GM12875 (cell line): ENCODE measurements at regions not wholly inside any gene's neighbourhood (a gene's known extent, or its start where the extent isn't known, plus 50 kb on each side); places are given as distances from the start of the nearest gene placed in this dataset.
"Not testable (repeated sequence)": the region's sequence is repeated elsewhere in the genome, so short reads cannot be mapped to it uniquely, and the experiment has no call there.

Experiments
- H3K4me3 ChIP-seq: one replicate; pipeline ENCODE4 v1.5.1; 2011; ENCODE audit warnings: low read depth, low read length, control low read depth
- TF ChIP-seq, protein P1 (sequence below): IDR thresholded peaks from 2 replicates; pipeline ENCODE4 v1.5.1; 2011; ENCODE audit warnings: low read depth, mild to moderate bottlenecking, control low read depth, inconsistent platforms, low read length, moderate library complexity, borderline replicate concordance; ENCODE audit not compliant: insufficient read depth

DNA sequence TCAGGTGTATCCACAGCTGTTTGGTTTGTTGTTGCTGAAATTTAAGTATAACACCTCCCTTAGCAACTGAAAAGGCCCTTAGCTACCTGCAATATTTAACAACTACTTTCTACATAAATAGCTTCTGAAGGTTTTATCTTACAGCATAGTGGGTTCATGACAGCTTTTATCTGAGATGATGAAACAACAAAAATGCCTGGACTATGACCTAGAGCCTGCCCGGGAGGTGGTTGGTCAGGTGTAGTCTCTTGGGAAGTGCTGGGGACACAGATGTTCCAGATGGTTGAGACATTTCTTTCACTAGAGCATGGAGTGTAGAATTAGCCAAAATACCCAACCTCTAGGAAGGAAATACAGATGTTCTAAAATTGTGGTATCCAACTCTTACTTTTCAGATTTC, 705.4 kb downstream of the MAFB start:
- TF ChIP-seq, protein P1, sequence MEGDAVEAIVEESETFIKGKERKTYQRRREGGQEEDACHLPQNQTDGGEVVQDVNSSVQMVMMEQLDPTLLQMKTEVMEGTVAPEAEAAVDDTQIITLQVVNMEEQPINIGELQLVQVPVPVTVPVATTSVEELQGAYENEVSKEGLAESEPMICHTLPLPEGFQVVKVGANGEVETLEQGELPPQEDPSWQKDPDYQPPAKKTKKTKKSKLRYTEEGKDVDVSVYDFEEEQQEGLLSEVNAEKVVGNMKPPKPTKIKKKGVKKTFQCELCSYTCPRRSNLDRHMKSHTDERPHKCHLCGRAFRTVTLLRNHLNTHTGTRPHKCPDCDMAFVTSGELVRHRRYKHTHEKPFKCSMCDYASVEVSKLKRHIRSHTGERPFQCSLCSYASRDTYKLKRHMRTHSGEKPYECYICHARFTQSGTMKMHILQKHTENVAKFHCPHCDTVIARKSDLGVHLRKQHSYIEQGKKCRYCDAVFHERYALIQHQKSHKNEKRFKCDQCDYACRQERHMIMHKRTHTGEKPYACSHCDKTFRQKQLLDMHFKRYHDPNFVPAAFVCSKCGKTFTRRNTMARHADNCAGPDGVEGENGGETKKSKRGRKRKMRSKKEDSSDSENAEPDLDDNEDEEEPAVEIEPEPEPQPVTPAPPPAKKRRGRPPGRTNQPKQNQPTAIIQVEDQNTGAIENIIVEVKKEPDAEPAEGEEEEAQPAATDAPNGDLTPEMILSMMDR: no peak
- H3K4me3 ChIP-seq: no peak overlapping the region

DNA sequence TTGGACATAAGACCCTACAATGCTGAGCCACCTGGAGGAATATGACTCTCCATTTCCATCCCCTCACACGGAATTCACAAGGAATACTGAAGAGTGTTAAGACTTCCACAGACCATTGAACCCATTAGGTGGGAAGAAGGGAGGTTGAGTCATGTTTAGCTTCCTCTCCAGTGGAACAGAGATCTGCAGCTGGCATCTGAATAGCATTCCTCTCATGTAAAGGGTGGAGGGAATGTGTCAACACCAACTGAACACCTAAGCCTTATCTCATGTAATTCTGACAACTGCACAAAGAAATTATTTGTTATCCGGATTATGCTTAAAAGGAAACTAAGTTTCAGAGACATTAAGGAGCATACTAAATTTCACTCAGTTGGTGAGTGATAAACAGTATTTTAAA, 705.9 kb downstream of the MAFB start:
- no peak overlapping the region for H3K4me3 ChIP-seq
- TF ChIP-seq, protein P1: no peak

DNA sequence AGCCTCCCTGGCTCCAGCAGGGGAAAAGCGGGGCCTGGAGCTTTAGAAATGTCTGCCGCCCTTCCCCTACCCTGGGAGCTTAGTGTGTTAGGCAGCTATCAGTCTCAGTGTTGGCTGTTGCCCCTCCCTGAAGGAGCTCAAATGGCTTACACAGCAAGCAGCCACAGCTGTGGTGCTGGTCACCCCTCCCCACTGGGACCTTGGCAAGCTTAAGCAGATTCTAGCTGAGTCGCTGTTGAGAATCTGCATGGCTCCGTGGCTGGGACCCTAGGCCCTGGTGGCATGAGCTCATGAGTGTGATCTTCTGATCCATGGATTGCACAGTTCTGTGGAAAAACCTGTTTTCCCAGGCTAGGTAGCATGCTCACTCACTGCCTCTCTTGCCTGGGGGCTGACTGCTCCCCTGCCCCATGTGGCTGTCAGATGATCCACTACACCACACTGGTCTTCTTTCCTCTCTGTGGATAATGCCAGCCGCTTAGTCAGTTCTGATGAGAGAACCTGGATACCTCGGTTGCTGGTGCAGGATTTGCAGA, 714.0 kb downstream of the MAFB start:
- TF ChIP-seq, protein P1: no peak
- H3K4me3 ChIP-seq: no peak overlapping the region

DNA sequence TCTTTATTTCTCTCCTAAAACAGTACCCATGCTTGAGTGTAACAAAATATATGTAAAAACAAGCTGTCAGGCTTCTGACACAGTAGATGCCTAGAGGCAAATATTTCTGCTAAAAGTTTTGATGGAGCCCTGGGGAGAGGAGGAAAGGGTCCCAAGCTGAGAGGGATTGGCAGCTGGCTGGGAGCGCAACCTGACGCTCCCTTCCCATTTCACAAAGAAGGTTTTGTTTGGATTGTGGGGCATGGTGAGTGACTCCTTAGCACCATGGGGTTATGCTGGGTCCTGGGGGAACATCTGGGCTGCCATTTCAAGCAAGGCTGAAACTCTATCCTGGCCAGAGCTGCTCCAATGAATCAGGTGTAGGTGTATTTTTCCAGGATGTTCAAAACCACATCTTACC, 720.5 kb downstream of the MAFB start:
- TF ChIP-seq, protein P1: no peak
- H3K4me3 ChIP-seq: no peak overlapping the region

DNA sequence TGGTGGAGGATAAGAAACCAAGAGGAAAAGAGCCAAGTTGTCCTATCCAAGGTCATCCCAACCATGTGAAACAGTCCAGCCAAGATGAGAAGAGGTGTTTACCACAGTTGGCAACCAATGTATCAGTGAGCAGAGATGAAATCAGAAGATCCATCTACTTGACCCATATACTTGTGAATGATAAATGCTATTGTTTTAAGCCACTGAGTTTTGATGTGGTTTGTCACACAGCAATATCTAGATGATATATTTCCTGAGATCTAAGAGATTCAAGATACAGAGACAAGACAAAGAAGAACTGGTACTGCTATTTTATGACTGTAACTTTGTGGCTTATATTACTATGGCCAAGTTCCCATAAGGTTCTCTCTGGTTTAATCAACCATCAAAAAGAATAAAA, 721.2 kb downstream of the MAFB start:
- H3K4me3 ChIP-seq: no peak overlapping the region
- TF ChIP-seq, protein P1: no peak

DNA sequence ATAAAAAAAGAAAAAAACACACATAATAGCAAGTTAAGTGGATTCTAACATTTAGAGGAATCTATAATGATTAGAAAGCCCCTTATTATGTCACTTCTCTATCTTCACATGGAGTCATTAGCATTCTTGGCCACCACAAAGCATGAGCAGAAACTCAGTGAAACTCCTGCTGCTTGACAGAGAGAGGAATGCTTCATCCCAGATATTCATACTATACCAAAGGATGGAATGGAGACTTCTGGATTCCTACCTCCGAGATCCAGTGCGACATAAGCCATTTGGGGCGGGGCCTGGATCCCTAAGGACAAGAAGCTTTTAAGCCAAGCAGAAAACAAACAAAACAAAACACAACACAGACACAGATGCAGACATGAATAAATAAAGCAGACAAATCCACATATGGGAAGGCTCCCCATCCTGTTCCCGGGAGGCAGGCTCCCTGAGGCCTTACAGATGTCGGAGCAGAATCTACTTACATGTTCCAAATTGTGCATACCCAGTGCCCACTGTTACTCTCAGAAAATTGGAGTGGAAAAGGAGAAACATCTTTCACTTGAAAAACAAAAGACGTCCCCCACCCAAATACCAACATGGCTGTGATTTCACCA, 727.3 kb downstream of the MAFB start:
- TF ChIP-seq, protein P1: no peak
- H3K4me3 ChIP-seq: no peak overlapping the region

DNA sequence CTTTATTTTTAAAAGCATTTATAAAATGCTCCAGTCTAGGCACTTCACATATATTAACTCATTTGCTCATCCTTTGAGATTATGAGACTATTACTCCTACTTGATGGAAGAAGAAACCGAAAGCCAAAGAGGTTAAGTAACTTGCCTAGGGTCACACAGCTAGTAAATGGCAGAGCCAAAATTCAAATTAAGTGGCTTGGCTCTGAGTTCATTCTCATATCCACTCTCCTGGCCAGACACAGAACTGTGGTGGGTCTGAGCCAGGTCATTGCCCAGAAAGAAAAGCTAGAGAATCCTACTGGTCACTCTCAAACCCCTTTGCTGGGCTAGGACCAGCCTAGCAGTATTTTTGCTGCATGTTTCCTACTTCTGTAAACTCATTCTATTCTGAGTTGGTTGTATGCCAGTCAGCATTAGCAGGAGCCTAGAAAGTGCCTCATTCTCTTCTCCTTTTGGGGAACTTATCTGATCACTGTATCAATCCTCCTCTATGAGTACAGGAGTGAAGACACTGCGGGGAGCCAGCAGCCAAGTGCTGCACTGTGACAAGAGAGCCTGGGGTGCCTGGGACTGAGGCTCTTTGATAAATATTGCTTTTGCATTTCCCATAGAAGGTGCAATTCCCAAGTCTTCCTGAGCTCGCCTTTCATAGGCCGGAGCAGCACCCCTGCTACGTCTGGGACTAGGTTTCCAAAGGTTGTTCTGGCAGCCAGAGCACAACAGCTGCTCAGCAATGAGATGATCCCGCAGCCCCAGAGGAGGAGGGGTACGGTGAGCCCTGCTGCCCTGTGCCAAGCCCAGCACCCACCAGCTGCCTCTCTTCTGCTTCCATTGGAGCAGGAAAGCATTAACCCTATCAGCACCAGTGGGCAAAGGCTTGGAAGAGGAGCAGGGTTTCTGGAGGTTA, 728.3 kb downstream of the MAFB start:
- TF ChIP-seq, protein P1: no peak
- H3K4me3 ChIP-seq: no peak overlapping the region

DNA sequence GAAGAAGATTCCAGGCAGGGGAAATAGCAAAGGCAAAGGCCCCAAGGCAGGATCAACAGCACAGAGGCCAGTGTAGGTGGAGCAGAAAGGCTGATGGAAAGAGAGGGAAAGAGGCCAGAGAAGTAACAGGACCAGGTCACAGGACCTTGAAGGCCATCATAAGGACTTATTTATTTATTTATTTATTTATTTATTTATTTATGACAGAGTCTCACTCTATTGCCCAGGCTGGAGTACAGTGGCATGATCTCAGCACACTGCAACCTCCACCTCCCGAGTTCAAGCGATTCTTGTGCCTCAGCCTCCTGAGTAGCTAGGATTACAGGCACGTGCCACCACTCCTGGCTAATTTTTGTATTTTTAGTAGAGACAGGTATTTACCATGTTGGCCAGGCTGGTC, 731.1 kb downstream of the MAFB start:
- not testable (repeated sequence) for H3K4me3 ChIP-seq
